Loucy (cell line): ENCODE measurements at regions not wholly inside any gene's neighbourhood (a gene's known extent, or its start where the extent isn't known, plus 50 kb on each side); places are given as distances from the start of the nearest gene placed in this dataset.
"Not testable (repeated sequence)": the region's sequence is repeated elsewhere in the genome, so short reads cannot be mapped to it uniquely, and the experiment has no call there.

Source experiments
- CTCF ChIP-seq: fragments of 200-600 bp; sonication (generic); conservative IDR thresholded peaks from 2 replicates; pipeline ENCODE4 v1.5.1; 2014; ENCODE audit warnings: mild to moderate bottlenecking, antibody characterized with exemption, low read length
- EZH2phosphoT487 ChIP-seq: fragments of 200-600 bp; IDR thresholded peaks from 2 replicates; pipeline ENCODE4 v1.6.1; 2018; ENCODE audit warnings: antibody characterized with exemption, mild to moderate bottlenecking, moderate library complexity, borderline replicate concordance

- not testable (repeated sequence) for TF ChIP-seq CTCF, EZH2phosphoT487
Observed at GRCh38 chrX:65163325-65163724, 187.1 kb upstream of the ZC4H2 start.
